22Rv1 (cell line): ENCODE measurements at regions not wholly inside any gene's neighbourhood (a gene's known extent, or its start where the extent isn't known, plus 50 kb on each side); places are given as distances from the start of the nearest gene placed in this dataset.

Experiments
- H3K27ac ChIP-seq: fragments of 450-650 bp; 2 replicates; pipeline ENCODE4 v1.5.1; 2017
- ZFX ChIP-seq: fragments of 450-650 bp; IDR thresholded peaks from 2 replicates; pipeline ENCODE4 v1.6.1; 2017; ENCODE audit warnings: antibody characterized with exemption, borderline replicate concordance
- TF ChIP-seq, protein P1 (sequence below): fragments of 450-650 bp; IDR thresholded peaks from 2 replicates; pipeline ENCODE4 v1.5.1; 2017; ENCODE audit warnings: mild to moderate bottlenecking

DNA sequence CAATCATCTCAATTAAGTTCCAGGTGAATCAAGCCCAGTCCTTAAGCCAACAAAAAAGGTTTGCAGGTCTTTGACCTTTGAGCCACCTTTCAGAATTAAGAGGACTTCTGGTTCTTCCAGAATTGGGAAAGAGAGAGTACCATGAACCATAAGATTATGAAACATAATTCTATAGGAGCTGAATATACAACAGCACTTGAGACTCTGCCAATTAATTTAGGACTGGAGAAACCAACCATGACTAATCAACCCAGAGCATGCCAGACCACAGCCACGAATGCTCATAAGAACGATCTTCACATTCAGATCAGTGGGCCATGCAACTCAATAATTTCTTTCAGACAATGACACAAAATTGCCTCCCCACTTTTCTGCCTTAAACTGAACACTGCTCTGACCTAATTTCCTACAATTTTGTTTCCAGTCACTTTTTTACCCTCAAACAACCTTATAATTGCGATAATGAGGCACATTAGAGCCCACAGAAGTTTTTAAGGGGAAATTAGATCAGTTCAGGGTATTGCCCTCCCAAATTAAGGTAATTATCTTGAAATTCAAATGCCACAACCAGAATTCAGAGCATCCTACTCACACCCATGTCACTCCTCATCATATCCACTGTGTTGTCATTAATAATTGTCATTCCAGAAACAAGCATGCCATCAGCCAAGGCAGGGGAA is 213.4 kb downstream of the ATPSCKMT start:
- TF ChIP-seq, protein P1, sequence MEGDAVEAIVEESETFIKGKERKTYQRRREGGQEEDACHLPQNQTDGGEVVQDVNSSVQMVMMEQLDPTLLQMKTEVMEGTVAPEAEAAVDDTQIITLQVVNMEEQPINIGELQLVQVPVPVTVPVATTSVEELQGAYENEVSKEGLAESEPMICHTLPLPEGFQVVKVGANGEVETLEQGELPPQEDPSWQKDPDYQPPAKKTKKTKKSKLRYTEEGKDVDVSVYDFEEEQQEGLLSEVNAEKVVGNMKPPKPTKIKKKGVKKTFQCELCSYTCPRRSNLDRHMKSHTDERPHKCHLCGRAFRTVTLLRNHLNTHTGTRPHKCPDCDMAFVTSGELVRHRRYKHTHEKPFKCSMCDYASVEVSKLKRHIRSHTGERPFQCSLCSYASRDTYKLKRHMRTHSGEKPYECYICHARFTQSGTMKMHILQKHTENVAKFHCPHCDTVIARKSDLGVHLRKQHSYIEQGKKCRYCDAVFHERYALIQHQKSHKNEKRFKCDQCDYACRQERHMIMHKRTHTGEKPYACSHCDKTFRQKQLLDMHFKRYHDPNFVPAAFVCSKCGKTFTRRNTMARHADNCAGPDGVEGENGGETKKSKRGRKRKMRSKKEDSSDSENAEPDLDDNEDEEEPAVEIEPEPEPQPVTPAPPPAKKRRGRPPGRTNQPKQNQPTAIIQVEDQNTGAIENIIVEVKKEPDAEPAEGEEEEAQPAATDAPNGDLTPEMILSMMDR: no peak
- no peak for TF ChIP-seq ZFX
- no peak overlapping the region for H3K27ac ChIP-seq

DNA sequence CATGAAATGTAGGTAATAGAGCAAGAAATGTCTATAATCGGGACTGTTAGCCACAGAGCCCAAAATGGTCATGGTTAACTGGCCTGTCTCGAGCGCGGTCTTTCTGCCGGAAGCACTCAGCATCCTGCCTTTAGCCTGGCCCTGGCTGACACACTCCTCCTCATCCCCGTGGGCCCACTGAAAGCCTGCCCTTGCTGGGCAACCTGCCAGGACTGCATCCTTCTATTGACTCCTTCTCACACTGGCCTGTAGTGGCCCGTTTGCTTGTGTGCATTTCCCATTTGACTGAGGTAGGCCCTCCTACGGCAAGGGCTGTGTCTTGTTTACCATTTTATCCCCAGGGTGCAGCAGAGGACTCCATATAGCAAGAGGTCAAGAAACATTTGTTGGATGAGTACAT is 215.7 kb downstream of the ATPSCKMT start:
- no peak for TF ChIP-seq ZFX
- TF ChIP-seq, protein P1: no peak
- no peak overlapping the region for H3K27ac ChIP-seq

- TF ChIP-seq ZFX: no peak
- TF ChIP-seq, protein P1: no peak
Observed at GRCh38 chr5:10031817-10032216, 217.9 kb downstream of the ATPSCKMT start.

GRCh38 chr5:10030219-10030831 is 219.4 kb downstream of the ATPSCKMT start:
- TF ChIP-seq, protein P1: peak; percentile 47
- TF ChIP-seq ZFX: no peak
- H3K27ac ChIP-seq: no peak overlapping the region

More at GRCh38 chr5:10031817-10032216, 217.9 kb downstream of the ATPSCKMT start:
- H3K27ac ChIP-seq: no peak overlapping the region

- H3K27ac ChIP-seq: no peak overlapping the region
- TF ChIP-seq ZFX: no peak
- TF ChIP-seq, protein P1: no peak
Observed at GRCh38 chr5:10023494-10023893, 226.2 kb downstream of the ATPSCKMT start.

GRCh38 chr5:10021248-10021647 is 228.4 kb downstream of the ATPSCKMT start:
- no peak for TF ChIP-seq ZFX
- TF ChIP-seq, protein P1: no peak
- no peak overlapping the region for H3K27ac ChIP-seq

DNA sequence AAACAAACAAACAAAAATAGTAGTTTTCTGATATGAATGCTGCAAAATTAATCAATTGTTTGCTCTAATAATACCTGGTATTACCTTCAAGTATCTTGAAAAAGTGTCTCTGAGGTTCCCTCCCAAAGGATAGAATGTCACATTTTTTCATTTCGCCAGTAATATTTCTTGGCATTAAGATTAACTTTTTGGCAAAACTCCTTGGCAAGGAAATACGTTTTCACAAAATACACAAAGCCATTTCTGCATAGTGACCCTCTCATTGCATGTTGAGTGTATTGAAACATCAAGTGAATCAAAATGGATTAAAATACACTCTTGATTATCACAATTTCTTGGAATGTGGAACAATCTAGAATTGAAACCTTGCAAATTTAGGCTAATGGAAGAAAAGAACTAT is 230.5 kb downstream of the ATPSCKMT start:
- no peak overlapping the region for H3K27ac ChIP-seq
- TF ChIP-seq ZFX: no peak
- TF ChIP-seq, protein P1: no peak
